Fibroblast of lung (primary cell): ENCODE measurements at regions not wholly inside any gene's neighbourhood (a gene's known extent, or its start where the extent isn't known, plus 50 kb on each side); places are given as distances from the start of the nearest gene placed in this dataset.

Source experiments
- EZH2 ChIP-seq: IDR thresholded peaks from 2 replicates; pipeline ENCODE4 v1.5.1; 2012; ENCODE audit warnings: low read length, control low read depth, mild to moderate bottlenecking; ENCODE audit errors: missing control alignments
- TF ChIP-seq, protein P1 (sequence below), 2 donors: IDR thresholded peaks in 1 of 2; conservative IDR thresholded peaks in 1 of 2; 1 replicate in 1 of 2; 2 replicates in 1 of 2; pipeline ENCODE4 v1.5.1; 2011 to 2012; ENCODE audit warnings: low read length in 2 of 2, control low read depth in 1 of 2, inconsistent platforms in 1 of 2, low read depth in 1 of 2, mild to moderate bottlenecking in 1 of 2

DNA sequence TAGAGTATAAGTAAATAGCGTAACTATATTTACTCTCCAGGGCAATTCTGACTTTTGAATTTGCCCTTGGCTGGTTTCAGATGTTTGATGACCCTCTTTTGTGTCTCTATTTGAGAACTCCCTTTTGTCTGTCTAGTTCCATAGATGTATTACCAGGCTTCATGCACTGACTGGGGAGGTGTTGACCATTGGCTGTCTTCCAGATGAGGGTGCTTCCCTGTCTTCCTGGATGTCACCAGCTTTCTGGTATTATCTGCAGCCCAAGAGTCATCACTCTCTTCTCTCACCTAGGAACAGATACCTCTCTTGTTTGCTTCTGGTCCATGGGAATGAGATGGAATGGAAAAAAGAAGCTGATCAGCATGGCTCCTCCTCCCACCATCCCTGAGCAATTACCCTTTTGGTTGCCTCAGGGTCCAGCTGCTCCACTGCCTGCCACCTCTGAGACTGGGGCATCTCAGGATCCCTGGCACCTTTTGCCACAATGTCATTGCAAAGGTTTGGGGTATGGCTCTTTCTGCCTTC, 58.7 kb upstream of the TMED7 start:
- TF ChIP-seq, protein P1, sequence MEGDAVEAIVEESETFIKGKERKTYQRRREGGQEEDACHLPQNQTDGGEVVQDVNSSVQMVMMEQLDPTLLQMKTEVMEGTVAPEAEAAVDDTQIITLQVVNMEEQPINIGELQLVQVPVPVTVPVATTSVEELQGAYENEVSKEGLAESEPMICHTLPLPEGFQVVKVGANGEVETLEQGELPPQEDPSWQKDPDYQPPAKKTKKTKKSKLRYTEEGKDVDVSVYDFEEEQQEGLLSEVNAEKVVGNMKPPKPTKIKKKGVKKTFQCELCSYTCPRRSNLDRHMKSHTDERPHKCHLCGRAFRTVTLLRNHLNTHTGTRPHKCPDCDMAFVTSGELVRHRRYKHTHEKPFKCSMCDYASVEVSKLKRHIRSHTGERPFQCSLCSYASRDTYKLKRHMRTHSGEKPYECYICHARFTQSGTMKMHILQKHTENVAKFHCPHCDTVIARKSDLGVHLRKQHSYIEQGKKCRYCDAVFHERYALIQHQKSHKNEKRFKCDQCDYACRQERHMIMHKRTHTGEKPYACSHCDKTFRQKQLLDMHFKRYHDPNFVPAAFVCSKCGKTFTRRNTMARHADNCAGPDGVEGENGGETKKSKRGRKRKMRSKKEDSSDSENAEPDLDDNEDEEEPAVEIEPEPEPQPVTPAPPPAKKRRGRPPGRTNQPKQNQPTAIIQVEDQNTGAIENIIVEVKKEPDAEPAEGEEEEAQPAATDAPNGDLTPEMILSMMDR (conservative IDR thresholded peaks at IDR 0.05 in 1 of 2, IDR thresholded peaks at IDR 0.05 in 1 of 2; ENCODE audit: low read depth in 1 of 2, low read length in 2 of 2), result no peak
- TF ChIP-seq EZH2, result no peak
